ENCODE measurements at regions not wholly inside any gene's neighbourhood (a gene's known extent, or its start where the extent isn't known, plus 50 kb on each side); places are given as distances from the start of the nearest gene placed in this dataset.

DNA sequence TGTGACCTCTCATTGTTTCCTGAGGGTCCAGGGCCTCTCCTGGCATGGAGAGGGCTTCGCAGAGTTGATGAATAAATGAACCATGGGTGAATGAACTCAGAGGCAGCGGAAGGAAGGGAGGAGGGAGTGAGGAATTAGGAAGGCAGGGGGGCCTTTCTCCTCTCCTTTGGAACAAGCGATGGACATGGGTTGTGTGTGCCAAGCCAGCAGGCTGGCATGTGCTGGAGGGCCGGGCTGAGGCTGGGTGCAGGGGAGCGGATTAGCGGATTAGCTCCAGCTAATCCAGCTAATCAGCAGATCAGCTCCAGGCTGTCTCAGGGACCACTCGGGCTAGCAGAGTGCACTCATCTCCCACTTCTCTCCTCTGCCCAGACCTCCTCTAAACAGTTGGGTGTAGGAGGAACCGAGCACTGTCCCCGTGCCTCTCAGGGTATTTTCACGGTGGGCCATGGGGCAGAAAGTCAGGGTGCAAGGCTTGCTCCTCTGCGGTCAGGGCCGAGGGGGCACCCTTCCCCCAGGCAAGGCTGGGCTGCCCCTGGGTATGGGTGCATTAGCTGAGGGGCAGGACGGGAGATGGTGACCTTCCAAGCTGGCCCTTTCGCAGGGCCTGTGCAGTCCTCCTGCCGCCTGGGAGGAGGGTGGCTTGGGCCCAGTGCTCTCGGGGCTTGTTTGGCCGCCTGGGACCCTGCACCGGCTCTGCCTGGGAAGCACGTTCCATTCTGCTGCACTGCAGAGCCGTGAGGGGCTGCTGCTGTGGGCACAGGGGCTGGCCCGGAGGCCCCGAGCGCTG, 120.3 kb upstream of the B3GAT1 start:
- Histone ChIP-seq H3K4me1 (peaks cover 29% of the 10 kb centered on the region), H3F3A (ENCODE audit: low read depth) (peaks cover 11% of the 10 kb centered on the region), H4K20me1 (ENCODE audit: low read depth) (peaks cover 4% of the 10 kb centered on the region), H3K9me3 (ENCODE audit: low read depth) (no peaks in the 10 kb centered on the region), H3K79me2 (ENCODE audit: low read depth) (no peaks in the 10 kb centered on the region), H3K4me2 (peak overlapping the region; percentile 43), H3K9ac (no peak overlapping the region), H2AFZ (replicated peaks) (no peak overlapping the region), H3K27me3 (no peaks in the 10 kb centered on the region), H3K4me3 (no peak overlapping the region), H3K27ac (peak overlapping the region; percentile 10), H3K36me3 (no peaks in the 10 kb centered on the region)
- no peaks in the 10 kb centered on the region for H3K9me3 Mint-ChIP-seq
- H3K27ac Mint-ChIP-seq, result peak overlapping the region; percentile 95
- H3K27me3 Mint-ChIP-seq (ENCODE audit: insufficient read depth, low read depth), result peaks cover 11% of the 10 kb centered on the region
- DNase-seq (ENCODE audit: low spot score), result peak; percentile 71
- H3K36me3 Mint-ChIP-seq, result no peaks in the 10 kb centered on the region
- peaks cover 50% of the 10 kb centered on the region for H3K4me1 Mint-ChIP-seq
- no peak overlapping the region for H3K4me3 Mint-ChIP-seq
- TF ChIP-seq EZH2phosphoT487 (IDR thresholded peaks at IDR 0.05) (no peak), EZH2 (IDR thresholded peaks at IDR 0.05) (no peak)
- TF ChIP-seq, protein P1, sequence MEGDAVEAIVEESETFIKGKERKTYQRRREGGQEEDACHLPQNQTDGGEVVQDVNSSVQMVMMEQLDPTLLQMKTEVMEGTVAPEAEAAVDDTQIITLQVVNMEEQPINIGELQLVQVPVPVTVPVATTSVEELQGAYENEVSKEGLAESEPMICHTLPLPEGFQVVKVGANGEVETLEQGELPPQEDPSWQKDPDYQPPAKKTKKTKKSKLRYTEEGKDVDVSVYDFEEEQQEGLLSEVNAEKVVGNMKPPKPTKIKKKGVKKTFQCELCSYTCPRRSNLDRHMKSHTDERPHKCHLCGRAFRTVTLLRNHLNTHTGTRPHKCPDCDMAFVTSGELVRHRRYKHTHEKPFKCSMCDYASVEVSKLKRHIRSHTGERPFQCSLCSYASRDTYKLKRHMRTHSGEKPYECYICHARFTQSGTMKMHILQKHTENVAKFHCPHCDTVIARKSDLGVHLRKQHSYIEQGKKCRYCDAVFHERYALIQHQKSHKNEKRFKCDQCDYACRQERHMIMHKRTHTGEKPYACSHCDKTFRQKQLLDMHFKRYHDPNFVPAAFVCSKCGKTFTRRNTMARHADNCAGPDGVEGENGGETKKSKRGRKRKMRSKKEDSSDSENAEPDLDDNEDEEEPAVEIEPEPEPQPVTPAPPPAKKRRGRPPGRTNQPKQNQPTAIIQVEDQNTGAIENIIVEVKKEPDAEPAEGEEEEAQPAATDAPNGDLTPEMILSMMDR (IDR thresholded peaks at IDR 0.05), result no peak

DNA sequence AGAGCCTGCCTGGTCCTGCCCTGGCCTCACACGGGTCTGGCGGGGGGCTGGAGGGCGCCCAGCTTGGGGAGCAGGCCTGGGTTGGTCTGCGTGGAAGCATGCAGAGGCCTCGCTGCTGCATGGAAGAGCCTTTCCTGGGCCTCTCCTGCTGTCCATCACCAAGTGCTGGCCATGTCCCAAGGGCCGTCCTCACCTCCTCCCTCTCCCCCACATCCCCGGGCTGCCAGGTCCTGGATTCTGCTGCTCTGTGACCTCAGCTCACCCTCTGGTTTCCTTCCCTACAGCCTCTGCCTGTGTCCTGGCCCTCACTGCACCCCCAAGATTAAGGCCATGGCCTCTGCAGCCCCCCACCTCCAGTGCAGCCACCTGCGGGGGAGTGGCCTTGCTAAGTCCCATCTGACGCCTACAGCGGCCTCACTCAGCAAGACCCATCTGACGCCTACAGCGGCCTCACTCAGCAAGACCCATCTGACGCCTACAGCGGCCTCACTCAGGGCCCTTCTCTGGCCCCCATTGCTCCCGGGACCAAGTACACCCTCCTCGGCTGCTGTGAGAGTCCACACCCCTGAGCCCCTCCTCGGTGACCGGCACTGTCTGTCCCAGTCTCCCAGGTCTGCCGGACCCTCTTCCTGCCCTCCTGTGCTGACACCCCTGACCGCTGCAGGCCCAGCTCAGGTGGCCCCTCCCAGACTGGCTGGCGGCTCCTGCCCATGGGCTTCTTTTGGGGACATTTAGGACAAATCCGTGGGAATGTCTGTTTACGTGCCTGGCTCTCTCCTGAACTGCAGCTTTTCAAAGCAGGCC, 119.5 kb upstream of the B3GAT1 start:
- Histone ChIP-seq H3K4me2 (peak overlapping the region; percentile 43), H3K9ac (no peak overlapping the region), H4K20me1 (ENCODE audit: low read depth) (peaks cover 4% of the 10 kb centered on the region), H3K4me1 (peaks cover 29% of the 10 kb centered on the region), H3K79me2 (ENCODE audit: low read depth) (no peaks in the 10 kb centered on the region), H3K9me3 (ENCODE audit: low read depth) (no peaks in the 10 kb centered on the region), H3K27me3 (no peaks in the 10 kb centered on the region), H3K27ac (peak overlapping the region; percentile 10), H3F3A (ENCODE audit: low read depth) (peaks cover 11% of the 10 kb centered on the region), H3K4me3 (no peak overlapping the region), H2AFZ (replicated peaks) (no peak overlapping the region), H3K36me3 (no peaks in the 10 kb centered on the region)
- Mint-ChIP-seq H3K9me3 (no peaks in the 10 kb centered on the region), H3K4me1 (peaks cover 50% of the 10 kb centered on the region), H3K27ac (peak overlapping the region; percentile 95), H3K36me3 (no peaks in the 10 kb centered on the region), H3K27me3 (ENCODE audit: insufficient read depth, low read depth) (peaks cover 11% of the 10 kb centered on the region), H3K4me3 (peak overlapping the region; percentile 46)
- DNase-seq (ENCODE audit: low spot score), result peak; percentile 18
- TF ChIP-seq, protein P1 (IDR thresholded peaks at IDR 0.05), result no peak
- no peak for TF ChIP-seq EZH2phosphoT487 (IDR thresholded peaks at IDR 0.05)
- no peak for TF ChIP-seq EZH2 (IDR thresholded peaks at IDR 0.05)

DNA sequence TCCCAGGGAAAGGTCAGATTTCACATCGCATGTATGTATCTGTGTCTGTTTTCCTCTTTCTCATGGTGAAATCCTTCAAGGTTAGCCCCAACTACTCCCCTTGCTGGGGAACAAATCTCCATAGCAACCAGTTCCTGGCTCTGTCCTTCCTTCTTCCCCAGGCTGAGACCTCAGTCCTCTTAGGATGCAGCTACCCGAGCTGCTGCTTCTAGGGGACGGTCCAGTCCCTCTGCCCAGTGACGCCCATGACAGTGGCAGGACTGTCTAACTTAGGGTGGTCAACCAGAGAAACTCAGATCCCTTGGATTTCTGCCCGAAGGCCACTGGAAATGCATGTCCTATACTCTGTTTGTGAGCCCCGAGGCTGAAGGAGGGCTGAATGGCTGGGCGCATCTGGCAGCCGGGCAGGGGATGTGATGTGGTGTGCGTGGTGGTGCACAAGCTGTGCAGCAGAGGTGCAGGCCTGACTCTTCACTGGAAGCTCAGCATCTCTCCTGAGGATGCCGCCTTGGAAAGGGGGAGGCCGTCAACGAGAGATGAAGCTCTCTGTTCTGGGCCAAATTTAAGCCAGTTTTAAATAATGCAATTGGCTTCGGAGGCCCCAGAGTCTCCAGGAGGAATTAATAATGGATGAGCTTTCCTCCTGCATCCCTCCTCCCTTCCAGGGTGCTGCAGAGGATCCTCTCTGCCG, 118.7 kb upstream of the B3GAT1 start:
- TF ChIP-seq, protein P1 (IDR thresholded peaks at IDR 0.05), result no peak
- TF ChIP-seq EZH2phosphoT487 (IDR thresholded peaks at IDR 0.05) (no peak), EZH2 (IDR thresholded peaks at IDR 0.05) (no peak)

More for the DNA sequence above, 118.7 kb upstream of the B3GAT1 start:
- Histone ChIP-seq H4K20me1 (ENCODE audit: low read depth) (peaks cover 4% of the 10 kb centered on the region), H3K27ac (no peak overlapping the region), H3K27me3 (no peaks in the 10 kb centered on the region), H3K9me3 (ENCODE audit: low read depth) (no peaks in the 10 kb centered on the region), H3F3A (ENCODE audit: low read depth) (peaks cover 11% of the 10 kb centered on the region), H3K4me3 (no peak overlapping the region), H3K79me2 (ENCODE audit: low read depth) (no peaks in the 10 kb centered on the region), H3K4me1 (peaks cover 29% of the 10 kb centered on the region), H2AFZ (replicated peaks) (no peak overlapping the region), H3K4me2 (peak overlapping the region; percentile 43), H3K9ac (no peak overlapping the region), H3K36me3 (no peaks in the 10 kb centered on the region)
- Mint-ChIP-seq H3K4me3 (peak overlapping the region; percentile 24), H3K4me1 (peaks cover 51% of the 10 kb centered on the region), H3K27ac (peak overlapping the region; percentile 53), H3K9me3 (no peaks in the 10 kb centered on the region), H3K36me3 (no peaks in the 10 kb centered on the region), H3K27me3 (ENCODE audit: insufficient read depth, low read depth) (peaks cover 15% of the 10 kb centered on the region)
- DNase-seq (ENCODE audit: low spot score), result no peak
